GM13977 (cell line): ENCODE measurements at regions not wholly inside any gene's neighbourhood (a gene's known extent, or its start where the extent isn't known, plus 50 kb on each side); places are given as distances from the start of the nearest gene placed in this dataset.

Experiments used
- DNase-seq: peaks from one replicate; pipeline ENCODE4 v3.0.0; 2012; ENCODE audit warnings: low spot score
- in situ Hi-C: fragments of 300-500 bp; cut with MboI; formaldehyde crosslinking; loops from one replicate; pipeline ENCODE4 v1.12.0; 2022; ENCODE audit warnings: low sequenced_read_pairs, low pct_unique_long_range_greater_than_20kb, mixed read lengths, inconsistent platforms; ENCODE audit not compliant: unreplicated experiment
- TF ChIP-seq, protein P1 (sequence below): IDR thresholded peaks from 2 replicates; pipeline ENCODE4 v1.5.1; 2012; ENCODE audit warnings: mild to moderate bottlenecking, control low read depth; ENCODE audit not compliant: insufficient read depth; ENCODE audit errors: extremely low read depth, missing control alignments

DNA sequence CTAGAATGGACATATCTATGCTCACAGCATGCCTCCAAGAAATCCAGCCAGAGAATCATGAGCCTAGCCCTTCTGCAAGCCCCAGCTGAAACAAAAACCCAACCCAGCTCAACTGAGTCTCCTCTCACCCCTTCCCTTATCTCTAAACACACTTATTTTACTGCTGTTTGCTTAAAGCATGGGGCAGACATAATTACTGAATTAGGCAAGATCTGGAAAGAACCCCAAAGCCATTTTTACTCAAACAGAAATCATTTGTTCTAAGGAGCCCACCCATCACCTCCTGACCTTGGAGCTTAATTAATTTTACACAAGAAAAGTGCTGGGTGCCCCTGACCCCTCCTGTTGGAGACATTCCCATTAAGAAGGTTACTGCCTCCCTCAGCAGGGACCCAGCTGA is 291.6 kb downstream of the MAFB start:
- TF ChIP-seq, protein P1, sequence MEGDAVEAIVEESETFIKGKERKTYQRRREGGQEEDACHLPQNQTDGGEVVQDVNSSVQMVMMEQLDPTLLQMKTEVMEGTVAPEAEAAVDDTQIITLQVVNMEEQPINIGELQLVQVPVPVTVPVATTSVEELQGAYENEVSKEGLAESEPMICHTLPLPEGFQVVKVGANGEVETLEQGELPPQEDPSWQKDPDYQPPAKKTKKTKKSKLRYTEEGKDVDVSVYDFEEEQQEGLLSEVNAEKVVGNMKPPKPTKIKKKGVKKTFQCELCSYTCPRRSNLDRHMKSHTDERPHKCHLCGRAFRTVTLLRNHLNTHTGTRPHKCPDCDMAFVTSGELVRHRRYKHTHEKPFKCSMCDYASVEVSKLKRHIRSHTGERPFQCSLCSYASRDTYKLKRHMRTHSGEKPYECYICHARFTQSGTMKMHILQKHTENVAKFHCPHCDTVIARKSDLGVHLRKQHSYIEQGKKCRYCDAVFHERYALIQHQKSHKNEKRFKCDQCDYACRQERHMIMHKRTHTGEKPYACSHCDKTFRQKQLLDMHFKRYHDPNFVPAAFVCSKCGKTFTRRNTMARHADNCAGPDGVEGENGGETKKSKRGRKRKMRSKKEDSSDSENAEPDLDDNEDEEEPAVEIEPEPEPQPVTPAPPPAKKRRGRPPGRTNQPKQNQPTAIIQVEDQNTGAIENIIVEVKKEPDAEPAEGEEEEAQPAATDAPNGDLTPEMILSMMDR, result no peak
- in situ Hi-C loops, result no loop called here
- DNase-seq, result no peak

DNA sequence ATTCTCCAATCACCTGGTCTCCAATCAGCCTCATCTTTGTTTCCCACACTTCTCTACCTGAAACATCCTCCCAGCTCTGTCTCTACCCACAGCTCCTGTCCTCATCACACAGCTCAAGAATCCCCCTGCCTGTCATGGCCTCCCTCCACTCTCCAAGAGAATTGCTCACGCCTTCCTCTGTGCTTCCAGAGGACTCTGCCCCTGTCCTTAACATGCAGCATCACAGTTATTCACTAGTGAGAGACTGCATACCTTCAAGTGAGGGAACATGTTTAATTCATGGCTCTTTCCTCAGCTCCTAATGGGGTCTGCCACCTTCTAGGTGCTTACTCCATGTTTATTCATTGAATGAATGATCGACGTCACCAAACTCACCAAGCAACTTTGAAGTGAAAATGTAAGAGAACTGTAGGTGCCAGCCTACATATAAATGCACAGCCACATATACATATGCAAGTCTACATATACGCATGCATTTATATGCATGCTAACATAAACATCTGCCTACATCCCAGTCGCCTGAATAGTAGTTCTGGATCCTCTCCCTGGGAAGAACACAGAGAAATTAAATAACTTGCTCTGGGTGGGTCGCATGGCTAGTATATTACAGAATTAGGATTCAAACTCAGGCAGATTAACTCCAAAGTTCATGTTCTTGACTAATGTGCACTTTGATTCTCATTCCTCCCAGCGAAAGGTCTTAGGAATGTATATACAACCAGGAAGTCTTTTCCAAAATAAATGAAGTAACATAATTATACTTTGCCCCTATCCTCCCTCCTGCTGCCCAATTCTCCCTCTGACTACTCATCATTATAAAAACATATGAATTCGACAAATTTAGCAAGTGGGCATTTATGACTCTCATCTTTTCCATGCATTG is 295.6 kb downstream of the MAFB start:
- DNase-seq, result no peak
- in situ Hi-C loops, result no loop called here

DNA sequence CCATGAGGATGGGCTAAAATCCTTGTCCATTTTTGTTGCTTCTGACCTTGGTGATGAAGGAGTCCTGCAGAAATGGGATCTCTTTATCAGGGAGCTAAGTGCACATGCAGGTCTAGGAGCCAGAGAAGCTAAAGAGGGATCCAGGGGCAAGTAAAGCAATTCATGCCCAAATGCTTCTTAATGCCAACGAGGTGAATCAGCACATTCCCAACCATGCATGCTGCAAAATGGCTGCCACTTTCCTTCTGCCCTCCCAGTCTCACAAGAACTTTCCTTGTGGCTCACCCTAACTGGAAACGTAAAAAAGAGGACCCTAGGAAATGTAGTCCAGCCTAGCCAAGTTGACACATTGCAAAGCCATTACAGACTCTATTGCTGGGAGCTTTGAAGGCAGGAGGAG is 298.4 kb downstream of the MAFB start:
- in situ Hi-C loops, result no loop called here
- DNase-seq, result no peak
- TF ChIP-seq, protein P1, result no peak

More for the DNA sequence above, 295.6 kb downstream of the MAFB start:
- TF ChIP-seq, protein P1, result no peak

DNA sequence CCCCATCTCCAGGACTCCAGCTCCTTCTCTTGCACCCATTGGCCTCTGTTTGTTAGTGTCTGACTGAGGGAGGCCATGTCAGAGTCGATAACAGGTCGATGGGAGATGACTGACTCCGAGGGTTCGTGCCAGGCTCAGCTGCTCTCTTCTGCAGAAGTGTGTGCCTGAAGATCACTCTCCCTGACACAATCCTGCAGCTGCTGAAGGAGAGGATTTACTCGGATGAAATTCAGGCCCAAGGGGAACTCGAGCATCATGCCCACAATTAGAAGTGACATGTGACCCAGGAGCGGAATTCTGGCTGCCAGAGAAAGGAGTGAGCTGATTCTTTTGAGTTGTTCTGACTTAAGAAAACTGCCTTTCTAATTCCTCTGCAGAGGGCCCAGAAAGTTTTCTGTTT is 318.2 kb downstream of the MAFB start:
- no peak for DNase-seq
- in situ Hi-C loops, result no loop called here
- TF ChIP-seq, protein P1, result no peak

DNA sequence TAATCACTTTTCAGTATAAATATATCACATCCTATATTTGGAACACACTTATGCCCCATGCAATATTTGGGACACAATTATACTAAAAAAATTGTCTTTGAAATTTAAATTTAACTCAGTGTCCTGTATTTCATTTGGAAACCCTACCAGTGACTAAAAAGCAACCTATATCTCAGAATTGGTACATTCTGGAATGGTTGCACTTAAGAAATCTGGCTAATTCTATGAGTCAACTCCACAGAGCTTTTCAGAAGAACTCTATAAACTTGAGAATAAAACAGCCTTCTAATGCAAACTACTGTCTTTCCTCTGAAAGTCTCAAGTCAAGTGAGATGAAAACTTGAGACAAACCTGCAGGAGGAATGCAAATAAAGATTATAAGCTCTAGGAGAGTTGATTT is 320.2 kb downstream of the MAFB start:
- in situ Hi-C loops, result no loop called here
- TF ChIP-seq, protein P1, result no peak

DNA sequence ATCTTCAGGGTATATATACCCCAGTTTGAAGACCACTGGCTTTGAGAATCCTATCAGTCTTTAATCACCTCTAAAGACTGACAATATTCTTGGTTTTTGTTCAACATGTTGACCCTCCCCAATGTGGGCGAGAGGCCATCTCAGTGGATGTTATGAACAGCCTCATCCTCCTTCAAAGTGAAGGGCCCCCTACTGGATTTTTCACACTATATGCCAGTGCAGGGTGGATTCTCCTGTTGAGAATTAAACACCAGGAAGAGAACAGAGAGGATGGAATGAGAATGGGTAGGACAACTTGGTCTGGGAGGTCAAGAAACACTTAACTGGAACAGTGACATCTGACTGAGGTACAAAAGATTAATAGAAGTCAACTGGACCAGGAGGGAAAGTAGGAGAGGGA is 327.1 kb downstream of the MAFB start:
- TF ChIP-seq, protein P1, result no peak
- no peak for DNase-seq
- in situ Hi-C loops, result no loop called here

More for the DNA sequence above, 320.2 kb downstream of the MAFB start:
- DNase-seq, result no peak
